ENCODE measurements at regions not wholly inside any gene's neighbourhood (a gene's known extent, or its start where the extent isn't known, plus 50 kb on each side); places are given as distances from the start of the nearest gene placed in this dataset.

DNA sequence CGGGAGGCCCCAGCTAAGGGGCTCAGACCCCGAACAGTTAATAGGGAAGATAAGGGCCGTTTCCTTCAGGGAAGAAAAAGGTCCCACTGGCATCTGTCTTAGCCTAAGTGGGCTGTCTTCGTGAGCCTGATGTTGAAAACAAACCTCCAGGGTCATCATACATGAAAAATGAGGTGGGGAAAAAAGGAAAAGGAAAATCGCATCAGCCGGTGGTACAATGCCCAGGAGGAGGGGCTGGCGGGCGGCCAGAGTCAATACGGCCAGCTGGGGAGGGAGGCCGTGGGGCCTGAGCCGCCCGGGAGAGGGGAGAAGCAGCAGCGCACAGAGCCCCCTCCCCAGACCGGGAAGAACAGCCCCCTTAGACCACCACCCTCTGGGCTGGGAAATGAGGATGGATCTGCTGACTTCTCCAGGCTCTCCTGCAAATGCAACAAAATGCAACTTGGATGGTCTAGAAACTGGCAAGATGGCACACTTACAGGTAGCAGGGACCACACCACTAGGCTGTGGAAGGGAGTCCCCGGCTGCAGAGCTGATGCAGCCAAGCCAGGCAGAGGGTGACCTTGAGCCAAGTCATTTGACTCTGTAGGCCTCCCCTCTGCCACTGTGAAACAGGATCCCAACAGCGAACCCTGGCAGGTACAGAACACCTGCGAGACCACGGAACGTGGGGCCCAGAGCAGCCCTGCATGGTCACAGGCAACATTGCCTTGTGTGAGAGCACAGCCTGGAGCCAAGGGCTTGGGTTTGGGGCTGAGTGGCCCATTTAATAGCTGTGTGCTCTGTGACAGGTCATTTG, 448.5 kb downstream of the SOX9 start:
- H3K4me2 ChIP-seq (ENCODE audit: insufficient read depth, low read length): no peak overlapping the region
- intact Hi-C loops (cut with micrococcal nuclease): no loop called here
- no peaks in the 10 kb centered on the region for H3K79me2 ChIP-seq (ENCODE audit: control insufficient read depth, insufficient read depth, low read length)
- no peak overlapping the region for H3K4me3 ChIP-seq (replicated peaks in 1 of 3; ENCODE audit: insufficient read depth in 1 of 3, low read depth in 1 of 3, low read length in 3 of 3)
- dilution Hi-C loops (cut with MboI; ENCODE audit: extremely low pct_ligation_motif_present, low sequenced_read_pairs): no loop called here
- no TSS peak for BruUV-seq (replicated peaks)
- no peaks in the 10 kb centered on the region for H3K9me1 ChIP-seq (replicated peaks; ENCODE audit: control insufficient read depth, extremely low read depth, insufficient read depth, low read length)
- no peak overlapping the region for H3K9ac ChIP-seq (replicated peaks; ENCODE audit: extremely low read depth, insufficient read depth, low read length)
- DNase-seq (ENCODE audit: low read depth, low spot score) (no peak), FAIRE-seq (no peak)
- H3K4me1 ChIP-seq (ENCODE audit: control insufficient read depth, extremely low read depth, insufficient read depth, low read length): no peaks in the 10 kb centered on the region
- TF ChIP-seq FOS (IDR thresholded peaks at IDR 0.05; ENCODE audit: borderline replicate concordance, insufficient read depth, low read length) (no peak), EZH2 (IDR thresholded peaks at IDR 0.05; ENCODE audit: borderline replicate concordance, low read depth, low read length, severe bottlenecking) (no peak), MYC (IDR thresholded peaks at IDR 0.05; ENCODE audit: low read depth, low read length) (no peak), POLR2A (IDR thresholded peaks at IDR 0.05; ENCODE audit: low read depth, low read length) (no peak), GATA2 (IDR thresholded peaks at IDR 0.05; ENCODE audit: insufficient read depth, insufficient read length, low read depth, low read length) (no peak), MAX (IDR thresholded peaks at IDR 0.05; ENCODE audit: insufficient read depth, insufficient read length) (no peak), POLR2AphosphoS5 (IDR thresholded peaks at IDR 0.05; ENCODE audit: insufficient read depth, low read depth, low read length) (no peak), JUN (IDR thresholded peaks at IDR 0.05; ENCODE audit: borderline replicate concordance, insufficient read depth, insufficient read length, low read depth) (no peak)
- TF ChIP-seq, protein P1, sequence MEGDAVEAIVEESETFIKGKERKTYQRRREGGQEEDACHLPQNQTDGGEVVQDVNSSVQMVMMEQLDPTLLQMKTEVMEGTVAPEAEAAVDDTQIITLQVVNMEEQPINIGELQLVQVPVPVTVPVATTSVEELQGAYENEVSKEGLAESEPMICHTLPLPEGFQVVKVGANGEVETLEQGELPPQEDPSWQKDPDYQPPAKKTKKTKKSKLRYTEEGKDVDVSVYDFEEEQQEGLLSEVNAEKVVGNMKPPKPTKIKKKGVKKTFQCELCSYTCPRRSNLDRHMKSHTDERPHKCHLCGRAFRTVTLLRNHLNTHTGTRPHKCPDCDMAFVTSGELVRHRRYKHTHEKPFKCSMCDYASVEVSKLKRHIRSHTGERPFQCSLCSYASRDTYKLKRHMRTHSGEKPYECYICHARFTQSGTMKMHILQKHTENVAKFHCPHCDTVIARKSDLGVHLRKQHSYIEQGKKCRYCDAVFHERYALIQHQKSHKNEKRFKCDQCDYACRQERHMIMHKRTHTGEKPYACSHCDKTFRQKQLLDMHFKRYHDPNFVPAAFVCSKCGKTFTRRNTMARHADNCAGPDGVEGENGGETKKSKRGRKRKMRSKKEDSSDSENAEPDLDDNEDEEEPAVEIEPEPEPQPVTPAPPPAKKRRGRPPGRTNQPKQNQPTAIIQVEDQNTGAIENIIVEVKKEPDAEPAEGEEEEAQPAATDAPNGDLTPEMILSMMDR (IDR thresholded peaks at IDR 0.05; ENCODE audit: extremely low read depth in 1 of 2, insufficient read depth in 1 of 2, low read depth in 1 of 2, low read length in 2 of 2): no peak
- H3K9me3 ChIP-seq (replicated peaks; ENCODE audit: control insufficient read depth, insufficient read depth, low read length): no peaks in the 10 kb centered on the region
- no peaks in the 10 kb centered on the region for H4K20me1 ChIP-seq (replicated peaks; ENCODE audit: control insufficient read depth, extremely low read depth, insufficient read depth, low read length)
- no peaks in the 10 kb centered on the region for H3K36me3 ChIP-seq (ENCODE audit: control insufficient read depth in 2 of 2, extremely low read depth in 1 of 2, insufficient read depth in 2 of 2, low read length in 2 of 2)
- no peak overlapping the region for H2AFZ ChIP-seq (ENCODE audit: low read depth, low read length)
- CTCF ChIA-PET: no interaction called here
- no peaks in the 10 kb centered on the region for H3K27me3 ChIP-seq (ENCODE audit: control insufficient read depth in 2 of 2, insufficient read depth in 2 of 2, low read length in 2 of 2)
- POLR2A ChIA-PET: no interaction called here
- no peak overlapping the region for H3K27ac ChIP-seq (ENCODE audit: insufficient read depth, low read depth, low read length)
